Nephron (organoid): ENCODE measurements at regions not wholly inside any gene's neighbourhood (a gene's known extent, or its start where the extent isn't known, plus 50 kb on each side); places are given as distances from the start of the nearest gene placed in this dataset.

ENCODE experiments used
- H3K27ac Mint-ChIP-seq, 3 experiments: 2 replicates each; pipeline ENCODE4 v1.8.0; 2020; ENCODE audit warnings: mixed read lengths in 3 of 3, mild to moderate bottlenecking in 2 of 3, moderate library complexity in 1 of 3
- H3K27me3 Mint-ChIP-seq: 2 replicates; pipeline ENCODE4 v1.8.0; 2021; ENCODE audit warnings: low read depth, mild to moderate bottlenecking, moderate library complexity, mixed read lengths
- H3K36me3 Mint-ChIP-seq: 2 replicates; pipeline ENCODE4 v1.8.0; 2020; ENCODE audit warnings: low read depth, mixed read lengths
- H3K4me1 Mint-ChIP-seq: 2 replicates; pipeline ENCODE4 v1.8.0; 2020; ENCODE audit warnings: mixed read lengths
- H3K4me3 Mint-ChIP-seq, 3 experiments: 2 replicates each; pipeline ENCODE4 v1.8.0; 2020; ENCODE audit warnings: mild to moderate bottlenecking in 3 of 3, mixed read lengths in 3 of 3, moderate library complexity in 2 of 3
- H3K9me3 Mint-ChIP-seq: 2 replicates; pipeline ENCODE4 v1.8.0; 2020; ENCODE audit warnings: mixed read lengths
- CTCF ChIP-seq, 3 experiments: fragments of 200-600 bp; sonication (generic); IDR thresholded peaks; one replicate each; pipeline ENCODE4 v1.5.0; 2021; ENCODE audit warnings: antibody characterized with exemption in 3 of 3; ENCODE audit not compliant: unreplicated experiment in 3 of 3

GRCh38 chr17:21528031-21528695 is 152.0 kb downstream of the KCNJ12 start:
- H3K4me1 Mint-ChIP-seq = peaks cover 21% of the 10 kb centered on the region

DNA sequence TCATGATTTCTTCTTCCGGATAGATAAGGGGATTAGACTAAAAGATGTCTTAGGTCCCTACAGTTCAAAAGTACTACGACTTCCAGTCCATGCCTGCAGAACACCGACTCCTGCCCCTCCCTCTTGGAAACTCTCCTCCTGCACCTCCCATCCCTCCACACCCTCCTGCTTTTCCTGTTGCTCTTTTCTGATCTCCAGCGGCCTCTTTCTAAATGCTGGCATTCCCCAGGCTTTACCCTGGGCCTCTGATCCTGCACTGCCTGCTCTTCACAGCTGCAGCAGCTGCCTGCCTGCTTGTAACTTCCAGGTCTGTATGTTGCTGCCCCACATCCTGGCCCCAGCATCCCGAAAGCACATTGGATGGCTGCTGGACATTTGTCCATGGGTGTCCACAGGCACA is 154.2 kb downstream of the KCNJ12 start:
- Mint-ChIP-seq H3K36me3 (peaks cover 9% of the 10 kb centered on the region), H3K4me1 (peaks cover 11% of the 10 kb centered on the region), H3K4me3 (no peak overlapping the region), H3K9me3 (no peaks in the 10 kb centered on the region), H3K27me3 (no peaks in the 10 kb centered on the region), H3K27ac (no peak overlapping the region)
- TF ChIP-seq CTCF (IDR thresholded peaks at IDR 0.05; ENCODE audit: unreplicated experiment in 3 of 3) = no peak

More at GRCh38 chr17:21528031-21528695, 152.0 kb downstream of the KCNJ12 start:
- no peak for TF ChIP-seq CTCF (IDR thresholded peaks at IDR 0.05; ENCODE audit: unreplicated experiment in 3 of 3)
- Mint-ChIP-seq H3K27me3 (no peaks in the 10 kb centered on the region), H3K4me3 (no peak overlapping the region), H3K27ac (no peak overlapping the region), H3K36me3 (peaks cover 3% of the 10 kb centered on the region), H3K9me3 (no peaks in the 10 kb centered on the region)

DNA sequence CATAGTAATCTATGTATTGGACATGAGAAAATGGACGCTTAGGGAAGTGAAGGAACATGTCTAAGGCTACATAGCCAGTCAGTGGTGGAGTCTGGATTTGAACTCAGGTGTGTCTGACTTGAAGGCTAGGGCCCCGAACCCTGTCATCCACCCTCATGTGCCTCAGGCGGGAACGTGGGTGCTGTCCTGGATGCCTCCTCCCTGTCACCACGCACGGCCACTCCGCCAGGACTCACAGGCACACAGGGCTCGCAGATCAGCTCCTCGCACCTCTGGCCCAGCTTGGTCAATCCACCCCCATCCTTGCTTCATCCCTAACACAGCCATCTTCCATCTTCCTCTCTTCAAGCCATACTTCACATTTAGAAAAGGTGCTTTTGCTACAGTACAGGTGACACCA is 154.7 kb downstream of the KCNJ12 start:
- Mint-ChIP-seq H3K27me3 (no peaks in the 10 kb centered on the region), H3K4me3 (no peak overlapping the region), H3K9me3 (peaks cover under 1% of the 10 kb centered on the region), H3K36me3 (peaks cover 13% of the 10 kb centered on the region), H3K4me1 (peaks cover 11% of the 10 kb centered on the region), H3K27ac (no peak overlapping the region)
- TF ChIP-seq CTCF (IDR thresholded peaks at IDR 0.05; ENCODE audit: unreplicated experiment in 3 of 3) = no peak

DNA sequence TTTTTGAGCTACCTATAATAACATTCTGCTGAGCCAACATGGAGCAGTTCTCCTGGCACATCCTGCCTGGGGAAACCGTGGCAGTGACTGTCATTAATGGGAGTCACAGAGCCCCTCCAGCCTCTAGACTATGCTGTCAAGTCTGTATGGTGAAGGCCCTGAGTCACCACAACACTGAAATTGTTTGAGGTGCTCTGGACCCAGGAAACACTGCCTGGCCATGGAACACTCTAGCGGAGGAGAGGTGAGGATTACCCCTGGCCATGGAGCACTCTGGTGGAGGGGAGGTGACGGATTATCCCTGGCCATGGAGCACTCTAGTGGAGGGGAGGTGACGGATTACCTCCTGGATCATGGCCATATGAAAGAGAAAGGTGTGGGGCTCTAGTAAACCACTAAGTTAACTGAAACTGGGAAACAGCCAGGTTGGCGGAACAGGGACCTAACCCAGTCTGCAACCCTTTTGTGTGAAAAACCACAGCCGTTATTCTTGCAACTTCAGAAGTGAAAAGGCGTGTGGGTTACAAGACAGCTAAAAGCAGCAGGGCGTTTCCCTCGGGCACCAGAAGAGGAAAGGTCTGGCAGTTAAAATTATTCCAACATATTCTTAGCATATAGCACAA is 156.7 kb downstream of the KCNJ12 start:
- no peaks in the 10 kb centered on the region for H3K27me3 Mint-ChIP-seq
- peaks cover 32% of the 10 kb centered on the region for H3K36me3 Mint-ChIP-seq
- peaks cover 15% of the 10 kb centered on the region for H3K9me3 Mint-ChIP-seq
- no peak overlapping the region for H3K27ac Mint-ChIP-seq
- no peak for TF ChIP-seq CTCF (IDR thresholded peaks at IDR 0.05; ENCODE audit: unreplicated experiment in 3 of 3)
- H3K4me3 Mint-ChIP-seq = no peak overlapping the region
- H3K4me1 Mint-ChIP-seq = peaks cover 11% of the 10 kb centered on the region

GRCh38 chr17:21535686-21536375 is 156.5 kb upstream of the KCNJ18 start:
- H3K36me3 Mint-ChIP-seq = peaks cover 57% of the 10 kb centered on the region
- H3K9me3 Mint-ChIP-seq = peaks cover 22% of the 10 kb centered on the region
- no peaks in the 10 kb centered on the region for H3K4me1 Mint-ChIP-seq
- no peaks in the 10 kb centered on the region for H3K27me3 Mint-ChIP-seq
- H3K27ac Mint-ChIP-seq = no peak overlapping the region
- TF ChIP-seq CTCF (IDR thresholded peaks at IDR 0.05; ENCODE audit: unreplicated experiment in 3 of 3) = no peak
- no peak overlapping the region for H3K4me3 Mint-ChIP-seq
